HTR-8/SVneo (cell line): ENCODE measurements at regions not wholly inside any gene's neighbourhood (a gene's known extent, or its start where the extent isn't known, plus 50 kb on each side); places are given as distances from the start of the nearest gene placed in this dataset.
"Not testable (repeated sequence)": the region's sequence is repeated elsewhere in the genome, so short reads cannot be mapped to it uniquely, and the experiment has no call there.

ENCODE experiments used
- DNase-seq: peaks from one replicate; pipeline ENCODE4 v3.0.0; 2011; ENCODE audit warnings: low spot score, mixed read lengths; ENCODE audit not compliant: insufficient read length
- FAIRE-seq: peaks from 2 replicates; lab custom pipeline; 2011; peaks lifted over from hg19 to GRCh38; lab: Jason Lieb, UNC

DNA sequence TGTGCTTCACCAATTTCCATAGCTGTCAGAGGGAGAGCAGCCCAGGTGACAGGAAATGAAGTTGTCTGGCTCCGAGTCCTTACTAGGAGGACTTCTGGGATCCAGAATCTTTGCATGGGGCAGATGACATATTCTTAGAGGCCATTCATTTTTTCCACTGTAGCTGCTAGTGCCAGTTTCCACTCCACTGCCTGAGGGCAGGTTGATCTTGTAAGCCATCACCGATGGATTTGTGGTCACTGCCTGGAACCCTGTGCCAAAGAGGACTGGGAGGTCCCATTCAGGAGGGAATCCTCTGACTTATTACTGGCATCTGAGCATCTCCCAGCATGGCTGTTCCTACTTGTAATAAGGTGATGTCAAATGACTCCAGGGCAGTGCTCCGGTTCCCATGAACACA lies 144.1 kb upstream of the KCNJ18 start:
- DNase-seq = no peak

DNA sequence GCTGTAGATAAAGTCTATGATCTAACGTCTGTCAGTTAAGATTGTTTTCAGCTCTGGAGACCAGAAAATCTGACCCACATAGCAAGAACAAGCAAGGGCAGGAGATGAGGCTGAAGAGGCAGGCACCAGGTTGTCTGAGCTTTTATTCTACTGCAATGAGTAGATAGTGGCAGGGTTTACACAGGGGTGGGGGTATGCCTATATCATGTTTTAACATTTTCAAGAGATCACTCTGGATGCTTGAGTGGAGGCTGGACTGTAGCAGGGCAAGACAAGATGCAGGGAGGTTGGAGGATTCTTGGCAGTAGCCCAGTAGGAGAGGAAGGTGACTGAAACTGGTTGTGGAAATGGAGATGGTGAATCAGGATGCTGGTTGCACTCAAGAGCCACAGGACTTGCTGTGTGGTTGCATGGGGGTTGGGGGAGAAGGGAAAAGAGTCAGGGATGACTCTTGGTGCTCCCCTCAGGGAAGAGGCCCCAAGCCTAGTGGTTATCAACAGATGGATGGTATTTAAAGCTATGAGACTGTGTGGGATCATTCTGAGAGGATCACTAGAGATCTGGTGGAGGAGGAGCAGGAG lies 143.1 kb upstream of the KCNJ18 start:
- FAIRE-seq (no peak), DNase-seq (no peak)

More for the DNA sequence above, 144.1 kb upstream of the KCNJ18 start:
- peak; percentile 97 for FAIRE-seq

DNA sequence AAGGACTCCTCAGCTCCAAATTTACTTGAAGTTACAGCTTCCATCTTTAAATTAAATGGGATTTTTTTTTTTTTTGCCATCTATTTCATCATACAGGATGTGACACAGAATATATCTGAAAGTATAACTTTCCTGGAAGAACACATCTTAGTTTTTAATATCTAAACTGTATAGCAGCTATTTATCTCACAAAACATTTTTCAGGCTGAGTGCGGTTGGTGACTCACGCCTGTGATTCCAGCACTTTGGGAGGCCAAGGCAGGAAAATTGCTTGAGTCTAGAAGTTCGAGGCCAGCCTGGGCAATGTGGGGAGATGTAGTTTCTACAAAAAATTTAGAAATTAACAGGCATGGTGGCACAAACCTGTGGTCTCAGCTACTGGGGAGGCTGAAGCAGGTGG lies 142.3 kb upstream of the KCNJ18 start:
- not testable (repeated sequence) for FAIRE-seq, DNase-seq

DNA sequence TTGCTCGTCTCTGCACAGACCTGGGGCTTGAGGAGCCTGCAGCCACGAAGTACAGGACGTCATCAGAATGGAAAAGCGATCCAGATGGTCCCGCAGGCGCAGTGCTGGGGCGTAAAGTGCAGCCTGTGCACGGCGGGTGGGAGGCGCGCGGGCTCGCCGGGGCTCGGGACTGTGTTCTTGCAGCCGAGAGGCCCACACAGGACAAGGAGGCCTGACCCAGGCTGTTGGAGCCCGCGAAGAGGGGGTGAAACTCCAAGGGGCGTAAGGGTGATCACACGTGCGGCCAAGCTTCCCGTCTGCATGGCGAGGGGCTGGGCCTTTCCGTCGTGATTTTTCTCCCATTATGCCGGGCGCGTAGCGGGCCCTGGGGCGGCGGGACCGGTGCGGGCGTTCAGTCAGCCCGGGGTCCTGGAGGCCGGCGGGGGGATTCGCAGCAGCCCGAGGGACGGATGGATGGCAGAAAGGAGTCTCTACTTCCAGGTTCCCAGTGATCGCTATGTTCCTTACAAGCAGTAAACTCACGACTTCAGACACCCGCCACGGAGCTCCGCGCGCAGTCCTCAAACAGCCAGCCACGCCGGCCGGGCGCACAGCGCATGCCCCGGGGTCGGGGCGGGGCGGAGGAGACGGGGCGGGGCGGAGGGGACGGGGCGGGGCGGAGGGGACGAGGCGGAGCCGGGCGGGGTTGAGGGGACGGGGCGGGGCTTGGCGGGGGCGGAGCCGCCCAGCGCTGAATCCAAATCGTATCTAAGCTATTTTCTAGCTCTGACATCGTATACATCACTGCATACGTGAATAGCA lies 141.0 kb upstream of the KCNJ18 start:
- DNase-seq (peak; percentile 92), FAIRE-seq (peak; percentile 98)

DNA sequence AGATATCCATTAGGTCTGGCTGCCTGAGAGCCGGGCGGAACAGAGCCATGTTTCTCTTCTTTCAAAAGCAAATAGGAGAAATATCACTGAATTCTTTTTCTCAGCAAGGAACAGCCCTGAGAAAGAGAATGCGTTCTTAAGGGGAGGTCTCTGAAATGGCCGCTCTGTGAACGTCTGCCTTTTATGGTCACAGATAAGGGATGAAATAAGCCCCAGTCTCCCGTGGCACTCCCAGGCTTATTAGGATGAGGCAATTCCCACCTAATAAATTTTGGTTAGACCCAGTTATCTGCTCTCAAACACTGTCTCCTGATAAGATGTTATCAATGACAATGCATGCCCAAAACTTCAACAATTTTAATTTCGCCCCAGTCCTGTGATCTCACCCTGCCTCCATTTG lies 133.4 kb upstream of the KCNJ18 start:
- FAIRE-seq, DNase-seq: not testable (repeated sequence)

DNA sequence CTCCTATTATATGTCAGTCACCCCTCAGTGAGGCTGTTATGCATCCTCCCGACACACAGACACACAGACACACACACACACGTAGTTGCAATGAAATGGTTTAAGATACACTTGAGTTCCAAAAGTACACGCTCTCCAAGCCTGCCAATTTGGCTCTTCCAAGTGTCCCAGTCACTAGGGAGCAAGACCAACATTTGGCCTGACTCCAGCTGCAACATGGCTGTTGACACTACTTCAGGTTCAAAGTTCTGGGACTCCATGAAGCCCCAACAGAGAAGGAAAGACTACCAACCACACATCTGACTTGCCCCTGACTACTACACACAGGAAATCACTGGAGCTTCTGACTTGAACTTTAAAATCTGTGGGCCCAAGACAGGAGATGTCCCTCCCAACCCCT lies 128.1 kb upstream of the KCNJ18 start:
- DNase-seq = no peak
- FAIRE-seq = no peak

DNA sequence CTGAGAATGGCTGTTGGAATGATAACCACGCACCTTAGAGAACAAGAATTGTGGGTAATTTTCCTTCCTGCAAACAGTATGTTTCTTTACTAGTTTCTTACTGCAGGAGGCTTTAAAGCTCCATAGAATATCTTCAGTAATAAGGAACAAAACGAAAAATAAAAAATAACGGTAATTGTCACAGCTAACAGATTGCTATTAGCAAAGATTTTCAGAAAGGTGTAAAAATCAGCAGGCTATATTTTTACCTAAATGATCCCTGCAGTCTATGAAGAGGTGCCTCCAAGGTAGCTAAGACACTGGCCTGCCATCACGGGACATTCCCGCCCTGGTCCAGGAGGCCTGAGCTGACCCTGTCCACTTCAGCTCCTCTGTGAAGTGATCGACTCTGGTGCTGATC lies 127.6 kb upstream of the KCNJ18 start:
- FAIRE-seq = not testable (repeated sequence)

DNA sequence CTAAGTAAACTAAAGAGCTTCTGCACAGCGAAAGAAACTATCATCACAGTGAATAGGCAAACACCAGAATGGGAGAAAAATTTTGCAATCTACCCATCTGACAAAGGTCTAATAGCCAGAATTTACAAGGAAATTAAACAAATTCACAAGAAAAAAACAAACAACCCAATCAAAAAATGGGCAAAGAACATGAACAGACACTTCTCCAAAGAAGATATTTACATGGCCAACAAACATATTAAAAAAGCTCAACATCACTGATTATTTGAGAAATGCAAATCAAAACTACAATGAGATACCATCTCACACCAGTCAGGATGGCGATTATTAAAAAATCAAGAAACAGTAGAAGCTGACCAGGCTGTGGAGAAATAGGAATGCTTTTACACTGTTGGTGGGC lies 121.9 kb upstream of the KCNJ18 start:
- DNase-seq, FAIRE-seq: not testable (repeated sequence)

More for the DNA sequence above, 127.6 kb upstream of the KCNJ18 start:
- not testable (repeated sequence) for DNase-seq

DNA sequence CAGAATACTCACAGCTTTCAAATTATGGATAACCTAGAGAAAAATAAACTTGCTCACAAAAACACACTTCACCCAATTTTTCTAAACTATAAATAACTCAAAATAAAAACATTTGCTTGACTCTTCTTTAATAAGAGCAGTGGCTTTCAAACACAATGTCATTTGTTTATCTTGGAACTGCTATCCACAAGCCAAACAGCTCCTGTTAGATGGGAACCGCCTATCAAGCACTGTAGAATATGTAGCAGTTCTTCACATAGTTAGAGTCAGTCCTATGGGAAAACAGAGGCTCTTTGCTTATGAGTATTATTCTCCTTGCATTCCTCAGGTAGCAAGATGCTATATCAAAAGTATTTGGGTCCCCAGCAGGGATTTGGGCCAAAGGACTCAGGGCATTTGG lies 120.2 kb upstream of the KCNJ18 start:
- peak; percentile 33 for FAIRE-seq
- not testable (repeated sequence) for DNase-seq

DNA sequence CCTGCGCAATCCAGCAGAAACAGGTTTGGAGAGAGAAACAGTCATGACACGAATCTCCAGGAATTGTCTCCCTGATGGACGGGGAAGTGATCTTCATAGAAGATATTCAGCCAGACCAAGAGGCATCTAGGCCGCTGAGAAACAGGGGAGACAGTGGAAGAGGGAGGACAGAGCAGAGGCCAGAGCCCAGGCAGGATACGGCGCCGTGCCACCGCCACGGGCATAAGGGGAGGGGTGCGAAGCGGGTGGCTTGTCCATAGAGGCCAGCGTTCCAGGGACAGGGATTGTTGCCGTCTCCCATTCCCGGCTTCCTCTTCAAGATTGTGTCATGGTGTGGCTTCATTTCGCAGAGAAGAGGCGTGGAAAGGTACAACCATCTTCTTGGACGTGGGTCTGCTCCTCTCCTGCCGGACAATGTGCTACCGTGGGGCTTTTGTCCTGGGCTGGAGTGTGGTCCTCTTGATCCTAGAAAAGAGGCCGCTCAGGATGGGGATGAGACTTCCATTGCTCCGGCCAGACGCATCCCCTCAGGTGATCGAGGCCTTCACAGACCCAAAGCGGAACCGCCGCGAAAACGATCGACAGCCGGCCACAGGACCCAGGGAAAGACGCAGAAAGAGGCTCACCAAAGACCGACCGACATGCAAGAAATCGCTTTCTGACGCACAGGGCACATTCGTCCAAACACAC lies 118.9 kb upstream of the KCNJ18 start:
- DNase-seq, FAIRE-seq: not testable (repeated sequence)

DNA sequence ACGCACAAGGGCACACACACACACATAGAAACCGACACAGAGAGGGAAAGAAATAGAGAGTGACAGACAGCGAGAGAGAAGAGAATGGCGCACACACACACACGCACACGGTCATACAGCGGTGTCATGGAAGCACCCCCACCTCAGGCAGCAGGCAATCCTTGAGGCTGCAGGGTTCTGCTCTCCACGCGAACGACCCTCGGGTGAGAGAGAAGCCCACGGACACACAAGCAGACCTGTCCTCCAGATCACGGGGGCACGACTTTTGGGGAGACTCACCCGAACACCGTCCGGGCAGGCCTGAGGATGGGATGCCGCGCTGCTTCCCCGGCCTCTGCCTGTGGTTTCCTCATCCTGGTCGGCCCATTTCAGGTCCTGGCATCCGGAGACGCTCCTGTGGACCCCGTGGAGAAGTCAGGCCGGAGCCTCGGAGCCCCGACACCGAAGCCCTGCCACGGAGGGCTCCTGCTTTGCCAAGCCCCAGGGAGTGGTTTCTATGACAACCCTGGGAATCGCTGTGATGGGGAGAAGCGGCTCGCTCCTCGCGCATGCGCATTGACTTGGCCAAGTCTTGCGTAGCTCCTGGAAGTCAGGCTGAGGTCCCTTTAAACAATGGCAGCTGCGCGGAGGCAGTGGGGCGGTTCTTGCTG lies 118.2 kb upstream of the KCNJ18 start:
- no peak for DNase-seq
- FAIRE-seq = peak; percentile 79

DNA sequence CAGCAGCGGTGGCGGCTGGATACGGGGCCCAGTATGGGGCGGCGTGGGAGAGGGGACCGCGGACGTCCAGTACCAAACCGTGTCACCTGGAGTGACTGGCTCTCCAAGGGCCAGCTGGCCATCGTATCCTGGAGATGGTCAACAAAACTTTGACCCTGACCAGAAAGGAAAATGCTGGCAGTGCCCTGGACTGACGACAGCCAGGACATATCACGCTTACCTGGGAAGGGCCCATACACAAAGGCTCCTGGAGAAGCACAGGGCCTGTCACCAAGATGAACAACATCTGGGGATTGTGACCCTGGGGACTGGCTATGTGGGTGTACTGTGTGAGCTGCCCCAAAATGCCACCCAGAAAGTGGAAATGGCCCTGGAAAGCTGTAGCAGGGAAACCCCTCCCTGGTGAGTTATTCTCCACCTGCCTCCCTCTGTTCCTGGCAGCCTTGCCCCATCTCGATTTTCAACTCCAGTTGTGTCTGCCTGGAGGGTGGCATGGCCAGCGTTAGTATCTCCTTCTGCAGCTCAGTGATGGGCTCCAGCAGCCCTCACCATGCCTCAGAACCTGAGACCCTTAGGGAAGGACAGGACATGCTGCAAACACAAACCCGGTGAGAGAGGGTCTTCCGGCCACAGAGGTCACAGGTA lies 117.6 kb upstream of the KCNJ18 start:
- peak; percentile 67 for FAIRE-seq
- not testable (repeated sequence) for DNase-seq

DNA sequence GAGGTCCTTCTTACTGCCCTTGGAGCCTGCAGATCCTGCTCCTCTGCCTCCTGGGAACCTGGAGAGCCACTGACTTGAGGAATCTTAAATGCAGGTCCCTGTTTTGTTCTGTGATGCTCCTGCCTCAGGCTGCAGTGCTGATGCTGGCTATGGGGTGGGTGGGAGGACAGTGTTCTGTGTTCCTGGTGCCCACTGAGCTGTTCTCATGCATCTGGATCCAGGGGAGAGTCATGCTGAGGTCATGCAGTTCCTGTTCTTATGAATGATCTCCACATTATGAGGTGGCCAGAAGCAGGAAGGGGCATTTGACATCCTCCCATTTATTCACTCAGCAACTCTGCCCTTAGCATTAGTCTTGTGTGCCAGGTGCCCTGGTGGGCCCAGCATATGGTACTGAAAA lies 113.5 kb upstream of the KCNJ18 start:
- DNase-seq = not testable (repeated sequence)
- FAIRE-seq = peak; percentile 94

DNA sequence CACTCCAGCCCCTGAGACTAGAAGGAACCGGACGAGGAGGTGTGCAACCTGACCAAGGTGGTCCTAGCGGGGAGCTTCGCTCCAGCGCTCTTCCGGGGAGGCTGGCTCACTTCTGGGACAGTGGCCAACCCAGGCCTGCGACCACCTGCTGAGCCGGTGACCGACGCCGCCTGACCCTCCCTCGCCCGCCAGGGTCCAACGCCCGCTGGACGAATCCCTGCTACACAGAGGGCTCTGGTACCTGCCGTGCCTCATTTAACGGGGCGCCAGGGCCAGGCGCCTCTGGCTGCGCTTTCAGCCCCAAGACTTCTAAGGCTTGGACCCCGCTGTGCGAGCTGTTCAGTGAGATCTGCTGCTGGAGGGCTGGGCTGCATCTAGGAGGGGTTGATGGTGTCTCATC lies 99.5 kb upstream of the KCNJ18 start:
- FAIRE-seq = no peak
- DNase-seq = no peak

DNA sequence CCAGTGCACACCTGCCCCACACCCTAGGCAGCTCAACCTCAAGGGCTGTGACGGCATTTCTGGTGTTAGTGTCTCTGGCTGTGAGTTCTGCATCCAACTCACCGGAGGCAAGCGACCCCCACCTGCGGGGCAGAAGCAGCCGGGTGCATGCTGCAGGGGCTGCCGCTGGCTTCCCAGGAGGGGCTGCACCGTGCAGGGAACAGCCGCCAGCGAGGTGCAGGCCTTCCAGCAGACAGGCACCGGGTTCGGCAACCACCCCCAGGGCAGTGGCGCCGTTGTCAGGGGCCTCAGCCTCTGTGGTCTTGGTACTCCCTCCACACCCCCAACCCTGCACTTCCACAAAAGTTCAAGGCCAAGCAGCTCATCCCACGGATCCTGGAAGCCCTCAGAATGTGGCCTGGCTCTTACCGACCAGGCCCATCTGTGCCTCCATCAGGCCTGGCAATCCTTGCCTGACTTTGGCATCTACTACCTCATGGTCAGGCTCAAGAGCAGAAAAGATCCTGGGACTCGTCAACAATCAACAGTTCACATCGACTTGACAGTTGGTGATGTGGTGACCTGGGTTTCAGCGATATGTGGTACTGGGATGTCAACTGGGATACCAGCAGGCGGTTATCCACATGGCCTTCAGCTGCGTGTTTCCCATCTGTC lies 98.7 kb upstream of the KCNJ18 start:
- not testable (repeated sequence) for DNase-seq
- FAIRE-seq = peak; percentile 87

DNA sequence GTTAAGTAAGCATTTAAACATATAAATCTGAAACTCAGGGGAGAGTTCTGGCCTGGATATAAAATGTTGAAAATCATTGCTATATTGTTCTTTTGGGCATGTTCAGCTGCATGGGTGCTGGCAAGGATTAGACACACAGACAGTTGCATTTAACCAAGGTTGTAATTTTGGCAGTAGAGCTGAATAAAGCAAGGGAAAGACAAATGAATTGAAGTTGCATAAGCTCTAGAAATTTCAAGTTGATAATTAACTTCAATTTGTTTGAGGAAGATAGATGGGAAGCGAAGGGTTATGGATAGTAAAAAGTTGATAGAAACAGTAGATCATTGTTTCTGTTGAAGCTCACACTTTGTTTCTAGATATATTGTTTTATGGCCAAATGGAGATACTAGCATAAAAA lies 97.2 kb upstream of the KCNJ18 start:
- FAIRE-seq = peak; percentile 38
- DNase-seq = no peak

DNA sequence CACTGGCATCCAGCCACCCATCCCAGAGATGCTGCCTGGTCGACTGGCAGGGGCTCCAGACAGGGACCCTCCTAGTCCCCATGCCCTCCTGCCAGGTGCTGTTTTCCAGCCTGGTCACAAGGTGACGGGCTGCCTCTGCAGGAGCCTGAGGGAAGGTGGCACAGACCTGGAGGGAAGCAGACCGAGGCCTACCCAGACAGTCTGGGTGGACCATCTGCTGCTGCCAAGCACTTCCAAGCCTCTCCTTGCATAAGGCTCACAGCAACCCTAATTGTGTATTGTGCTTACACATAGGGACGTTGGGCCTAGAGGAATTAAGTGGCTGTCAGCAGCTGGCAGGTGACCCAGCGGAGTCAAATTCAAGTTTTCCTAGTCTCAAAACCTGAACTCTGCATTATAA lies 90.1 kb upstream of the KCNJ18 start:
- DNase-seq (no peak), FAIRE-seq (no peak)

DNA sequence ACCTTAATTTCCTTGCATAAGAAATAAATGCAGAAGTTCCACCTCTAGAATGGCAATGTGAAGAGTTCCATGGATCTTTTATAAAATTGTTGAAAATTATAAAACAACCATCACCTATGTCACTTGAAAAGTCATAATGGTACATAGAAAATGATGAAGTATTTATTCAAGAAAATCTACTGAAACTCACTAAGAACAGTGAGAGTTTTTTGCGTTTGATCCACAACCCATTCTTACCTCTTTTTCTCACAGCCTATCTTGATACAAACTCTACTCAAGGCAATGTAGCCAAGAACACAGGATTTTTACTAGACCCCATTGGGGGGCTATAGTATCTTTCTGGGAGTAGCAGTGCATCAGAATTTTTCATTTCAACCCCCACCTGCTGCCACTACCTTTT lies 89.0 kb upstream of the KCNJ18 start:
- DNase-seq, FAIRE-seq: not testable (repeated sequence)

DNA sequence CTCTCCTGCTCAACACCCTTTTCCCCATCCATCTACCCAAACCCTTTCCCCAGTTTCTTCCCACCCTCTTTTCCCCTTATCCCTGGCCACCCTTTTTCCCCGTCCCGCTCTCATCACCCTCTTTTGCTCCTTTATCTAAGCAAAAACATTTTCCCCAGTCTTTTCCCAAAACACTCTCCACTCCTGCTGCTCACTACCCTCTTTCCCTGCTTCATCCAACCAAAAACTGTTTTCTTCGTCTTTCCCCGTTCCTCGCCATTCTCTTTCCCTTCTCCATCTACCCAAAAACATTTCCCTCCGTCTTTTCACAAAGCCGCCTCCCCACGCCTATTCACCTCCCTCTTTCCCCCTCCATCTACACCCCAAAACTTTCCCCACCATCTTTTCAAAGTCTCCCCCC lies 80.9 kb upstream of the KCNJ18 start:
- FAIRE-seq = not testable (repeated sequence)

More for the DNA sequence above, 80.9 kb upstream of the KCNJ18 start:
- not testable (repeated sequence) for DNase-seq
